ENCODE measurements at regions not wholly inside any gene's neighbourhood (a gene's known extent, or its start where the extent isn't known, plus 50 kb on each side); places are given as distances from the start of the nearest gene placed in this dataset.

DNA sequence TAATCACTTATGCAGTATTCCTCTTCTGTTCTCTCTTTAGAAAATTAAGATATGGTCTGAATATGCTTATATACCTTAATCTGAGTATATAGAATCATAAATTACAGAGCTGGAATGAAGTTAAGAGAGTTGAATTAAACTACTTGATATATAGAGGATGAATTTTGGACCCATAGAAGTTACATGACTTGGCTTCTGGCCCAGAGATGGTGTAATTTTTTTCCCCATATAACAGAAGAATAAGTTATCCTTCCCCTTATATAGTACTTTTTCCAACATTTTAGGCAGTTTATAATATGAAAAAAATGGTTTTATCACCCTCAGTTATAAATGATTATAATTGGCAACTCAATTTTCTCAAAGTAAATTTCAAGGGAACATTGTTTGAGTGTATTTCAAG, 616.3 kb downstream of the TBC1D4 start:
- peak; percentile 86 for DNase-seq

GRCh38 chr13:74860789-74861188, 621.2 kb downstream of the TBC1D4 start:
- no peaks in the 10 kb centered on the region for H3K9me3 ChIP-seq (replicated peaks; ENCODE audit: control insufficient read depth, low read depth, low read length)
- H3K36me3 ChIP-seq (ENCODE audit: control insufficient read depth, insufficient read depth, low read length) = no peaks in the 10 kb centered on the region
- DNase-seq = no peak
- no peaks in the 10 kb centered on the region for H3K27me3 ChIP-seq (ENCODE audit: control insufficient read depth, insufficient read depth, low read length)
- WGBS (ENCODE audit: insufficient coverage) = no CpG with 5 or more reads among the region's 1 CpG
- H3K4me1 ChIP-seq (ENCODE audit: control insufficient read depth, insufficient read depth, low read length) = no peaks in the 10 kb centered on the region
- H3K27ac ChIP-seq (ENCODE audit: low read length) = no peak overlapping the region
- H3K4me3 ChIP-seq (ENCODE audit: low read length) = no peak overlapping the region

More for the DNA sequence above, 616.3 kb downstream of the TBC1D4 start:
- Histone ChIP-seq H3K36me3 (ENCODE audit: control insufficient read depth, insufficient read depth, low read length) (no peaks in the 10 kb centered on the region), H3K27ac (ENCODE audit: low read length) (peak overlapping the region; percentile 64), H3K9me3 (replicated peaks; ENCODE audit: control insufficient read depth, low read depth, low read length) (peaks cover 10% of the 10 kb centered on the region), H3K27me3 (ENCODE audit: control insufficient read depth, insufficient read depth, low read length) (no peaks in the 10 kb centered on the region), H3K4me1 (ENCODE audit: control insufficient read depth, insufficient read depth, low read length) (no peaks in the 10 kb centered on the region), H3K4me3 (ENCODE audit: low read length) (no peak overlapping the region)

GRCh38 chr13:74850893-74851292, 631.1 kb downstream of the TBC1D4 start:
- no peak overlapping the region for H3K4me3 ChIP-seq (ENCODE audit: low read length)
- peaks cover 2% of the 10 kb centered on the region for H3K9me3 ChIP-seq (replicated peaks; ENCODE audit: control insufficient read depth, low read depth, low read length)
- H3K27me3 ChIP-seq (ENCODE audit: control insufficient read depth, insufficient read depth, low read length) = no peaks in the 10 kb centered on the region
- WGBS (ENCODE audit: insufficient coverage) = no CpG with 5 or more reads among the region's 2 CpGs
- no peak for DNase-seq
- H3K4me1 ChIP-seq (ENCODE audit: control insufficient read depth, insufficient read depth, low read length) = no peaks in the 10 kb centered on the region
- no peak overlapping the region for H3K27ac ChIP-seq (ENCODE audit: low read length)
- H3K36me3 ChIP-seq (ENCODE audit: control insufficient read depth, insufficient read depth, low read length) = no peaks in the 10 kb centered on the region

DNA sequence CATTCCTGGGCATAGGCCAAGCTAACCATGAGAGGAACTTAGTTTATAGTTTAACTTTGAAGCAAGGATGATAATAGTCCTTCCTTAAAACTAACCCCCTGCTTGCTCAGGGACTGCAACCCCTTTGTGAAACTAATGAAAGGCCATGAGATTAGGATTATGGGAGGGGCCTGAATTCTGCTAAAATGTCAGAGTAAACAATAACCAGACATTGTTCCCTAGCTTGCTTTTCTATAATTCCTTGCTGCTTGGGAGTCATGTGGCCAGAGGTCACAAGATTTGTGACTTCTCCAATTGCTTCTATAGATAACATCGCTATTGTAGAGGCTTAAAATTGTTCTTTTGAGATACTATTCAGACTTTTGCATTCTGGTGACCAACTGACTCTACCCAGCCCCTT, 634.0 kb downstream of the TBC1D4 start:
- Histone ChIP-seq H3K4me1 (ENCODE audit: control insufficient read depth, insufficient read depth, low read length) (no peaks in the 10 kb centered on the region), H3K36me3 (ENCODE audit: control insufficient read depth, insufficient read depth, low read length) (no peaks in the 10 kb centered on the region), H3K27me3 (ENCODE audit: control insufficient read depth, insufficient read depth, low read length) (no peaks in the 10 kb centered on the region), H3K9me3 (replicated peaks; ENCODE audit: control insufficient read depth, low read depth, low read length) (peaks cover 2% of the 10 kb centered on the region), H3K4me3 (ENCODE audit: low read length) (no peak overlapping the region), H3K27ac (ENCODE audit: low read length) (no peak overlapping the region)
- DNase-seq = no peak
- no CpG with 5 or more reads among the region's 1 CpG for WGBS (ENCODE audit: insufficient coverage)

DNA sequence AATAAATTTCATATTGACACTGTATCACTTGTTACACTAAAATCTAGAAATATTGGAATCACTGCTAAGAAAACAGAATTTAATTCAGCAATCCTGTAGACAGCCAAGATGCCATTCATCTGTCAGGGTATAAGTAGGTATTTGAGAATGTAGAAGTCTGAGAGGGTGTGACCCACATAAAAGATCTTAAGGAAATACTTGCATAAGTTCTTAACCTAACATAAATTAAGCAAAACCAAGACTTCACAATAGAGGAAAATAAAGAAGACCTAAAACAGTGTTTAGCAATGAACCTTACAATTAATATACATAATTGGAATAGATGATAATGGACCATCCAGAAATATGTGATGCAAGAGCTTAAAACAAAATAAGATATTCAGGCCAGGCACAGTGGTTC, 636.2 kb downstream of the TBC1D4 start:
- H3K4me3 ChIP-seq (ENCODE audit: low read length) = no peak overlapping the region
- no peaks in the 10 kb centered on the region for H3K36me3 ChIP-seq (ENCODE audit: control insufficient read depth, insufficient read depth, low read length)
- H3K9me3 ChIP-seq (replicated peaks; ENCODE audit: control insufficient read depth, low read depth, low read length) = peaks cover 2% of the 10 kb centered on the region
- H3K27me3 ChIP-seq (ENCODE audit: control insufficient read depth, insufficient read depth, low read length) = no peaks in the 10 kb centered on the region
- no peak for DNase-seq
- no peaks in the 10 kb centered on the region for H3K4me1 ChIP-seq (ENCODE audit: control insufficient read depth, insufficient read depth, low read length)
- no peak overlapping the region for H3K27ac ChIP-seq (ENCODE audit: low read length)

GRCh38 chr13:74841651-74842050, 640.3 kb downstream of the TBC1D4 start:
- no peak overlapping the region for H3K27ac ChIP-seq (ENCODE audit: low read length)
- H3K27me3 ChIP-seq (ENCODE audit: control insufficient read depth, insufficient read depth, low read length) = no peaks in the 10 kb centered on the region
- no peak overlapping the region for H3K4me3 ChIP-seq (ENCODE audit: low read length)
- no CpG with 5 or more reads among the region's 4 CpGs for WGBS (ENCODE audit: insufficient coverage)
- DNase-seq = no peak
- no peaks in the 10 kb centered on the region for H3K4me1 ChIP-seq (ENCODE audit: control insufficient read depth, insufficient read depth, low read length)
- no peaks in the 10 kb centered on the region for H3K9me3 ChIP-seq (replicated peaks; ENCODE audit: control insufficient read depth, low read depth, low read length)
- H3K36me3 ChIP-seq (ENCODE audit: control insufficient read depth, insufficient read depth, low read length) = no peaks in the 10 kb centered on the region

DNA sequence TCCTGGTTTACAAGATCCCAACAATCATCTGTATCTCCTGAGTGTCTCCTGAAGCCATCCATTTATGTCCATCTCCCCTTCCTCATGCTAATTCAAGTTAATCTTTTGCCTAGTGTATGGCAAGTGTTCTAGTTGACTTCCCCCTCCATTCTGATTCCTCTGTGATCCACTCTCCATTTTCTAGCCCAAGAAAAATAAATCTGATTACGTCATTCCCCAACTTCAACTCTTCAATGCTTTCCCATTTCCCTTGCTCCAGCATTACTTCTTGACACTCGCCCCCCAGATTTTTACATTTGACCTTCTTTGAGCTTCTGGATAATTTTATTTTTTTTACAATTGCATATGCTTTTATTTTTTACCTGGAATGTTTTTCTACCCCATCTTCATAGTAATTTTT, 640.8 kb downstream of the TBC1D4 start:
- Histone ChIP-seq H3K27me3 (ENCODE audit: control insufficient read depth, insufficient read depth, low read length) (no peaks in the 10 kb centered on the region), H3K9me3 (replicated peaks; ENCODE audit: control insufficient read depth, low read depth, low read length) (no peaks in the 10 kb centered on the region), H3K4me1 (ENCODE audit: control insufficient read depth, insufficient read depth, low read length) (no peaks in the 10 kb centered on the region), H3K4me3 (ENCODE audit: low read length) (no peak overlapping the region), H3K27ac (ENCODE audit: low read length) (no peak overlapping the region), H3K36me3 (ENCODE audit: control insufficient read depth, insufficient read depth, low read length) (no peaks in the 10 kb centered on the region)
- DNase-seq = no peak
- 88% methylated on average over 1 of the region's 2 CpGs for WGBS (ENCODE audit: insufficient coverage)

DNA sequence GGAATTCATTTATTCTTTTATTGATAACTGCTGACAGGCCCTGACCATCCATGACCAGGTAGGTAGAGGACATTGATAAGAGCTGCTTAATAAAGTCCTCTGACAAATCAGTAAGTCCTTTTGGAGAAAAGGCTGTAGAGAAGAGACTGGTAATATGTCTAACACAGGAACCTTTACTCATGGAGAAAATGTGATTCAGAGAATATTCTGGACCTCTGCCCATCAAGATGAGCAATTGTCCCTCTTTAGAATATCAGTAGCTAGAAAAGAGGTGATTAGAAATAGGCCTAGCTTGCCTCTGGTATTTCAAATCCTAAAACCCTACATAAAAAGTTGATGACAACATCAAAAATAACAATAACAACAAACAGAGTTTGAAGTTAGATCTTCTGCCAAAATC, 642.3 kb downstream of the TBC1D4 start:
- Histone ChIP-seq H3K36me3 (ENCODE audit: control insufficient read depth, insufficient read depth, low read length) (no peaks in the 10 kb centered on the region), H3K27ac (ENCODE audit: low read length) (no peak overlapping the region), H3K4me3 (ENCODE audit: low read length) (no peak overlapping the region), H3K9me3 (replicated peaks; ENCODE audit: control insufficient read depth, low read depth, low read length) (no peaks in the 10 kb centered on the region), H3K27me3 (ENCODE audit: control insufficient read depth, insufficient read depth, low read length) (no peaks in the 10 kb centered on the region), H3K4me1 (ENCODE audit: control insufficient read depth, insufficient read depth, low read length) (no peaks in the 10 kb centered on the region)
- no peak for DNase-seq

GRCh38 chr13:74838096-74838495, 643.9 kb downstream of the TBC1D4 start:
- no CpG with 5 or more reads among the region's 5 CpGs for WGBS (ENCODE audit: insufficient coverage)

GRCh38 chr13:74836628-74837027, 645.3 kb downstream of the TBC1D4 start:
- Histone ChIP-seq H3K27ac (ENCODE audit: low read length) (no peak overlapping the region), H3K4me3 (ENCODE audit: low read length) (no peak overlapping the region), H3K9me3 (replicated peaks; ENCODE audit: control insufficient read depth, low read depth, low read length) (no peaks in the 10 kb centered on the region), H3K27me3 (ENCODE audit: control insufficient read depth, insufficient read depth, low read length) (no peaks in the 10 kb centered on the region), H3K4me1 (ENCODE audit: control insufficient read depth, insufficient read depth, low read length) (no peaks in the 10 kb centered on the region), H3K36me3 (ENCODE audit: control insufficient read depth, insufficient read depth, low read length) (no peaks in the 10 kb centered on the region)
- WGBS (ENCODE audit: insufficient coverage) = 86% methylated on average over 1 of the region's 1 CpG
- no peak for DNase-seq

More at GRCh38 chr13:74838096-74838495, 643.9 kb downstream of the TBC1D4 start:
- Histone ChIP-seq H3K9me3 (replicated peaks; ENCODE audit: control insufficient read depth, low read depth, low read length) (no peaks in the 10 kb centered on the region), H3K4me1 (ENCODE audit: control insufficient read depth, insufficient read depth, low read length) (no peaks in the 10 kb centered on the region), H3K4me3 (ENCODE audit: low read length) (no peak overlapping the region), H3K27ac (ENCODE audit: low read length) (no peak overlapping the region), H3K27me3 (ENCODE audit: control insufficient read depth, insufficient read depth, low read length) (no peaks in the 10 kb centered on the region), H3K36me3 (ENCODE audit: control insufficient read depth, insufficient read depth, low read length) (no peaks in the 10 kb centered on the region)
- no peak for DNase-seq

- Histone ChIP-seq H3K4me1 (ENCODE audit: control insufficient read depth, insufficient read depth, low read length) (no peaks in the 10 kb centered on the region), H3K36me3 (ENCODE audit: control insufficient read depth, insufficient read depth, low read length) (no peaks in the 10 kb centered on the region), H3K27me3 (ENCODE audit: control insufficient read depth, insufficient read depth, low read length) (no peaks in the 10 kb centered on the region), H3K9me3 (replicated peaks; ENCODE audit: control insufficient read depth, low read depth, low read length) (no peaks in the 10 kb centered on the region), H3K27ac (ENCODE audit: low read length) (no peak overlapping the region), H3K4me3 (ENCODE audit: low read length) (no peak overlapping the region)
- DNase-seq = no peak
- 50% methylated on average over 1 of the region's 1 CpG for whole genome bisulfite sequencing (ENCODE audit: insufficient coverage)
Measured at GRCh38 chr13:74835579-74835978, 646.4 kb downstream of the TBC1D4 start.
